ENCODE measurements at regions not wholly inside any gene's neighbourhood (a gene's known extent, or its start where the extent isn't known, plus 50 kb on each side); places are given as distances from the start of the nearest gene placed in this dataset.

- no peak for TF ChIP-seq REST (IDR thresholded peaks at IDR 0.05; ENCODE audit: insufficient read depth in 1 of 2, low read depth in 2 of 2, low read length in 2 of 2)
- no peak for TF ChIP-seq TAF1 (IDR thresholded peaks at IDR 0.05; ENCODE audit: borderline replicate concordance, insufficient read depth, low read length)
- TF ChIP-seq POLR2AphosphoS5 (IDR thresholded peaks at IDR 0.05; ENCODE audit: low read depth, low read length): no peak
Observed at GRCh38 chr5:8767746-8768145, 778.1 kb downstream of the SEMA5A start.

Measured in PFSK-1 (cell line).